Kidney epithelial cell (primary cell): ENCODE measurements at regions not wholly inside any gene's neighbourhood (a gene's known extent, or its start where the extent isn't known, plus 50 kb on each side); places are given as distances from the start of the nearest gene placed in this dataset.

Experiments used
- DNase-seq: peaks from one replicate; pipeline ENCODE4 v3.0.0-alpha.2; 2010; ENCODE audit warnings: low read depth
- H3K27me3 ChIP-seq: 2 replicates; pipeline ENCODE4 v1.6.0; 2011; ENCODE audit warnings: low read length; ENCODE audit not compliant: control insufficient read depth, insufficient read depth
- H3K36me3 ChIP-seq: 2 replicates; pipeline ENCODE4 v1.5.1; 2011; ENCODE audit warnings: low read length; ENCODE audit not compliant: control insufficient read depth, insufficient read depth
- H3K4me3 ChIP-seq: 2 replicates; pipeline ENCODE4 v1.5.1; 2011; ENCODE audit warnings: low read depth, mild to moderate bottlenecking, control low read depth, low read length
- CTCF ChIP-seq: IDR thresholded peaks from 2 replicates; pipeline ENCODE4 v1.5.1; 2011; ENCODE audit warnings: mild to moderate bottlenecking, moderate library complexity, low read length, control low read depth, inconsistent platforms; ENCODE audit not compliant: insufficient read depth, poor library complexity, severe bottlenecking

DNA sequence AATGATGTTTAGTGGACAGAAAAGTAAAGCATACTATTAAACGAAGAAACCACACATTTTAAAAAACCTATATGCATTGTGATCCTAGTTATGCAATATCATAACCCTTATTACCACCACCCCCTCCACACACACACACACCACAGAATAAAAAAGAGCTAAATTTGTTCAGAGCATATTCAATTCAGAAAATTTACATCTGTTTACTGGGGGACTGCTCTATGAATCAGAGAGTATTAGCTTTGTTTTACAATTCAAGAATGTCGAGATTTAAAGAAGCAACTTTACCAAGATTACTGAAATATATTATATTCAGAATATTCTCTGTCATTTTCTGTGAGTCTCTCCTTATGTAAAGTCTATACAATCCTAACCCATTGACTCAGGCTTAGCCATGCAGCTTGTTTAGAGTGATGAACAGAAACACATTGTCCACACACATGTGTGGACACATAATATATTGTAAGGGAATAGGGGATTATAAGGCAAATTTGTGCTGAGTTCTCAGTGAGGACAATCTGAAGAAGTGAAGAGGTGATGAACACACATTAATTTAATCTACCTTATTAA, 369.6 kb upstream of the MARCKS start:
- Histone ChIP-seq H3K36me3 (no peaks in the 10 kb centered on the region), H3K27me3 (no peaks in the 10 kb centered on the region), H3K4me3 (no peak overlapping the region)
- DNase-seq: no peak
- TF ChIP-seq CTCF: no peak

GRCh38 chr6:113488061-113488460, 369.1 kb upstream of the MARCKS start:
- DNase-seq: no peak
- no peak for TF ChIP-seq CTCF
- H3K27me3 ChIP-seq: no peaks in the 10 kb centered on the region
- no peak overlapping the region for H3K4me3 ChIP-seq
- H3K36me3 ChIP-seq: no peaks in the 10 kb centered on the region

GRCh38 chr6:113488812-113489685, 368.1 kb upstream of the MARCKS start:
- no peak for DNase-seq
- TF ChIP-seq CTCF: no peak
- H3K27me3 ChIP-seq: no peaks in the 10 kb centered on the region
- no peaks in the 10 kb centered on the region for H3K36me3 ChIP-seq
- H3K4me3 ChIP-seq: no peak overlapping the region

GRCh38 chr6:113489952-113490746, 367.0 kb upstream of the MARCKS start:
- TF ChIP-seq CTCF: no peak
- DNase-seq: no peak
- no peaks in the 10 kb centered on the region for H3K27me3 ChIP-seq
- H3K36me3 ChIP-seq: no peaks in the 10 kb centered on the region
- H3K4me3 ChIP-seq: no peak overlapping the region

- H3K36me3 ChIP-seq: no peaks in the 10 kb centered on the region
- no peaks in the 10 kb centered on the region for H3K27me3 ChIP-seq
- DNase-seq: no peak
- no peak overlapping the region for H3K4me3 ChIP-seq
- TF ChIP-seq CTCF: no peak
Observed at GRCh38 chr6:113491376-113491775, 365.8 kb upstream of the MARCKS start.
